Activated CD8-positive, alpha-beta memory T cell treated with anti-CD3 and anti-CD28 coated beads, Interleukin-2, amount 10 ng/mL, durations not matched to agents 7 days and 5 days (primary cell): ENCODE measurements at regions not wholly inside any gene's neighbourhood (a gene's known extent, or its start where the extent isn't known, plus 50 kb on each side); places are given as distances from the start of the nearest gene placed in this dataset.
"Not testable (repeated sequence)": the region's sequence is repeated elsewhere in the genome, so short reads cannot be mapped to it uniquely, and the experiment has no call there.

Source experiments
- ATAC-seq: fragments of 150-1000 bp; cut with Tn5 transposase; one replicate; pipeline ENCODE4 v1.10.0; 2021; ENCODE audit warnings: moderate library complexity
- CTCF ChIA-PET: fragments of 350-600 bp; sonication (Branson Sonifier 250); formaldehyde crosslinking; loops from one replicate; lab custom pipeline; 2021; ENCODE audit warnings: antibody characterized with exemption; lab: Charles Lee
- DNase-seq: peaks from one replicate; pipeline ENCODE4 v3.0.0-alpha.2; 2020
- H3K27ac Mint-ChIP-seq: one replicate; pipeline ENCODE4 v1.8.0; 2021; ENCODE audit warnings: mild to moderate bottlenecking, mixed read lengths
- H3K27me3 Mint-ChIP-seq: one replicate; pipeline ENCODE4 v1.8.0; 2021; ENCODE audit warnings: mixed read lengths
- H3K36me3 Mint-ChIP-seq: one replicate; pipeline ENCODE4 v1.8.0; 2021; ENCODE audit warnings: mild to moderate bottlenecking, mixed read lengths
- H3K4me1 Mint-ChIP-seq: one replicate; pipeline ENCODE4 v1.8.0; 2021; ENCODE audit warnings: mixed read lengths
- H3K4me3 Mint-ChIP-seq: one replicate; pipeline ENCODE4 v1.8.0; 2021; ENCODE audit warnings: mild to moderate bottlenecking, moderate library complexity, mixed read lengths
- H3K9me3 Mint-ChIP-seq: one replicate; pipeline ENCODE4 v1.8.0; 2022; ENCODE audit warnings: low read depth, mixed read lengths

- CTCF ChIA-PET, result interaction anchor here (1.0 kb wide), 1 partner anchor 23 kb away, joined by 3 read pairs; no protein-coding TSS in a partner anchor
- H3K36me3 Mint-ChIP-seq, result no peaks in the 10 kb centered on the region
- DNase-seq, result no peak
- ATAC-seq, result no peak
- H3K4me3 Mint-ChIP-seq, result no peak overlapping the region
- peaks cover 44% of the 10 kb centered on the region for H3K27me3 Mint-ChIP-seq
- H3K4me1 Mint-ChIP-seq, result no peaks in the 10 kb centered on the region
- no peaks in the 10 kb centered on the region for H3K9me3 Mint-ChIP-seq
- H3K27ac Mint-ChIP-seq, result no peak overlapping the region
These were observed 69.5 kb downstream of the TPRA1 start for GRCh38 chr3:127520993-127521392.

DNA sequence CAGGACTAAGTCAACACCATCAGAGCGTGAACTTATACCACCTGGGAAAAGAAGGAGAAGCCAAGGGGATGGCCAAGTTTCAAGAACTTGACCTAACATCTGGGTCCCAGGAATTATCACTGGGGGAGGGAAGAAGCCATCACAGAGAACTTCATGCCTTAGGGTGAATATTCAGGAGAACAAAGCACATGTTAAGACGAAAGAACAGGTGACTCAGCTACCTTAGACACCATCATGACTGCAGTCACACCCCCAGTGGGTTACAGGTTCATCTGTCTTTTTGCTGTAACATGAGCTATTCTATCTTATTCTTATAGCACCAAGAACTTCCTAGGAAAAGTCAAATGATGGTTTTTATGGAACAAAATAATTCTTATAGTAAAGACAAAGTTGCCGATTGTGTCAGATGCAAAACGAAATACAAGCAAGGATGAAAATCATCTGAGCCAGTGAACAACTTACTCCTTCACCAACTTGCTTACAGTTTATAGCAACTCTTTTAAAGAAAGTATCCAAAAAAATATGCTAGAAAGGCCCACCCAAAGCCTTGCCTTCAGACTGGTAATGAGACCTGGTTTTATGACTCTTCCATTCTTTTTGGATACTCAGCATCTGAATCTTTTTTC, 72.0 kb downstream of the TPRA1 start:
- ATAC-seq, result no peak
- Mint-ChIP-seq H3K9me3 (no peaks in the 10 kb centered on the region), H3K4me1 (no peaks in the 10 kb centered on the region), H3K36me3 (no peaks in the 10 kb centered on the region), H3K27ac (no peak overlapping the region), H3K4me3 (no peak overlapping the region), H3K27me3 (peaks cover 45% of the 10 kb centered on the region)
- CTCF ChIA-PET, result no interaction called here
- no peak for DNase-seq

DNA sequence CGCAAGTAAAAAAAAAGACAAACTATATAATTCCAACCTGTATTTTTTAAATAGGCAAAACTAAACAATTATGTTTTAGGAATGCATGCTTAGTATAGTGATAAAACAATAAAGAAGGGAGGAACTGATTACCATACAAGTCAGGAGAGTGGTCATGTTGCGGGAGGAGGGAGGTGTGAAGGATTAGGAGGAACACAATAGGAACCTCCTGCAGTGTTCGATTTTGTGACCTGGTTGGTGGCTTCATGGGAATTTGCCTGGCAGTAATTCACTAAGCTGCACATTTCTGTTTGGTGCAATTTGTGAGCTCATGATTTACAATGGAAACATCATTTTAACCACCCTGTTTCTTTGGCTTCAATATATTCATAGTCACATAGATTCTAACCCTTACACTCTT, 78.3 kb downstream of the TPRA1 start:
- H3K9me3 Mint-ChIP-seq, result no peaks in the 10 kb centered on the region
- peaks cover 54% of the 10 kb centered on the region for H3K27me3 Mint-ChIP-seq
- no peak overlapping the region for H3K27ac Mint-ChIP-seq
- H3K4me3 Mint-ChIP-seq, result no peak overlapping the region
- no peaks in the 10 kb centered on the region for H3K36me3 Mint-ChIP-seq
- CTCF ChIA-PET, result no interaction called here
- no peaks in the 10 kb centered on the region for H3K4me1 Mint-ChIP-seq
- DNase-seq (no peak), ATAC-seq (no peak)

DNA sequence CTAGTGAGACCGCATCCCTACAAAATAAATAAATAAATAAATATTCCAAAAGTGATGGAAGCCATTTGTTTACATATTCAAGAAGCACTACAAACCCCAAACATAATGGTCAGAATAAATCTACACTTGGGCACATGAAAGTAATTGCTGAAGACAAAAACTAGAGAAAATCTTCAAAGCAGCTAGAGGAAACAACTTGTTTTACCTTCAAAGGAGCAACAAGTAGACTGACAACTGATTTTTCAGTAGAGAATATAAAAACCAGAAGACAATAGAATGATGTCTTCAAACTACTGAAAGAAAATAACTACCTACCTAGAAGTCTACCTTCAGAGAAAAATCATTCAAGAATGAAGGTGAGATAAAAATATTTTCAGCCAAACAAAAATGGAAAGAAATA, 89.4 kb downstream of the TPRA1 start:
- Mint-ChIP-seq H3K4me1 (no peaks in the 10 kb centered on the region), H3K27ac (no peak overlapping the region), H3K4me3 (no peak overlapping the region), H3K9me3 (peaks cover 7% of the 10 kb centered on the region), H3K27me3 (peaks cover 44% of the 10 kb centered on the region), H3K36me3 (peaks cover 3% of the 10 kb centered on the region)
- CTCF ChIA-PET, result no interaction called here
- DNase-seq, result no peak
- no peak for ATAC-seq

DNA sequence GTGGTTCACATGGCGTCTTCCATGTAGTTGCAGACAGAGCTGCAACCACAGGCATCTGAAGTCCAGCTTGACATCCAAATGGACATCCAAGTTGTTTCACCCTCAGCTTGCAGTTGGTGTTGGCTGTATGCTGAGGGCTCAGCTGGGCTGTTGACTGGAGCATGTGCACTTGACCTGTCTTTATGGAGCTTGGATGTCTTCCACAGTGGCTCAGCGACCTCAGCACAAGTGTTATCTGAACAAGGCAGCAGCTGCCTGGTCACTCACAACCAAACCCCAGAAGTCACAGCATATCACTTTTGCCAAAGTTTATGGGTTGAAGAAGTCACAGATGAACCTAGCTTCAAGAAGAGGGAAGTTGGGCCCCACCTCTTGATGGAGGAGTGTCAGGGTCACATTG, 92.9 kb downstream of the TPRA1 start:
- peaks cover 51% of the 10 kb centered on the region for H3K27me3 Mint-ChIP-seq
- H3K27ac Mint-ChIP-seq, result no peak overlapping the region
- H3K4me3 Mint-ChIP-seq, result no peak overlapping the region
- no peaks in the 10 kb centered on the region for H3K4me1 Mint-ChIP-seq
- DNase-seq (no peak), ATAC-seq (no peak)
- H3K36me3 Mint-ChIP-seq, result peaks cover 3% of the 10 kb centered on the region
- CTCF ChIA-PET, result no interaction called here
- peaks cover 4% of the 10 kb centered on the region for H3K9me3 Mint-ChIP-seq

GRCh38 chr3:127497166-127497565, 93.4 kb downstream of the TPRA1 start:
- H3K27me3 Mint-ChIP-seq, result peaks cover 53% of the 10 kb centered on the region
- CTCF ChIA-PET, result no interaction called here

DNA sequence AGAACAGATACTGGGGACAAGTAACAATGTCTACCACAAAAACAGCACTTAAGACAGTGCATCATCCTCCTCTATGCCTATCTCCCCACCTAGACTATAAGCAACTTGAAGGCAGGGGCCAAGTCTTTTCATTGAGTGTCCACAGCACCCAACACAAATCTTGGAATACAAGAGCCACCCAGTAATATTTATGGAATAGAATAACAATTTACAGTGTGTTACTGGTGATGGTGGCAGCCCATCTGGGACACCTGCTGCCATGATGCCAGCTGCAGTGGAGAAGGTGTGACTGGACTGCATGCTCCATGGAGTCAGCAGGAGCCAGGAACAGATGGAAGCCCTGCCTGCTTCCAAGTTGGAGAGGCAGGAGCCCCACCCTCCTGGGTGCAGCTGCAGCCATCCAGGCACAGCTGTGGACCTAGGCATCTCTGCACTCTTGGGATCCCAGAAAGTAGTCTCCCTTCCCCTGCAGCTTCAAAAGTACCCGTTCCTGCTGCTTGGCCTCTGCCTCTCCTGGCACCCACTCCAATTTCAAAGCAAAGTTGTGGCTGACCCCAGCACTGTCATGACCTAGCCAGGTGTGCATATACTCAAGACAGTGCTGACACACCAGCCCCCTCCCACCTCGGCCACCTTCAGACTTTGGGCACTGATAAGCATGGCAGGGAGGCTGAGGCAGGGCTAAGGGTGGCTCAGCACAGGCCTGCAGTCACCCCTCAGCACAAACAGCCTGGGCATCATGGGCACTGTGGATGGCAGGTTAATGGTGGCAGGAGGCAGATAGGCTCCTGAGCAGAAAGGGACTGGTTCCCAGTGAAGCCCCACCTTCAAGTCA, 94.5 kb downstream of the TPRA1 start:
- Mint-ChIP-seq H3K36me3 (peaks cover 3% of the 10 kb centered on the region), H3K4me3 (no peak overlapping the region), H3K27me3 (peaks cover 53% of the 10 kb centered on the region), H3K9me3 (peaks cover 4% of the 10 kb centered on the region), H3K27ac (no peak overlapping the region), H3K4me1 (no peaks in the 10 kb centered on the region)
- ATAC-seq, result no peak
- no peak for DNase-seq
- CTCF ChIA-PET, result no interaction called here

More at GRCh38 chr3:127497166-127497565, 93.4 kb downstream of the TPRA1 start:
- Mint-ChIP-seq H3K4me1 (no peaks in the 10 kb centered on the region), H3K4me3 (no peak overlapping the region), H3K9me3 (peaks cover 4% of the 10 kb centered on the region), H3K36me3 (peaks cover 3% of the 10 kb centered on the region), H3K27ac (no peak overlapping the region)
- DNase-seq (no peak), ATAC-seq (no peak)

- H3K36me3 Mint-ChIP-seq, result no peaks in the 10 kb centered on the region
- peaks cover 50% of the 10 kb centered on the region for H3K27me3 Mint-ChIP-seq
- no peaks in the 10 kb centered on the region for H3K4me1 Mint-ChIP-seq
- CTCF ChIA-PET, result no interaction called here
- DNase-seq (no peak), ATAC-seq (no peak)
- H3K27ac Mint-ChIP-seq, result no peak overlapping the region
- H3K9me3 Mint-ChIP-seq, result no peaks in the 10 kb centered on the region
- no peak overlapping the region for H3K4me3 Mint-ChIP-seq
These were observed 96.4 kb downstream of the TPRA1 start for GRCh38 chr3:127493924-127494646.

DNA sequence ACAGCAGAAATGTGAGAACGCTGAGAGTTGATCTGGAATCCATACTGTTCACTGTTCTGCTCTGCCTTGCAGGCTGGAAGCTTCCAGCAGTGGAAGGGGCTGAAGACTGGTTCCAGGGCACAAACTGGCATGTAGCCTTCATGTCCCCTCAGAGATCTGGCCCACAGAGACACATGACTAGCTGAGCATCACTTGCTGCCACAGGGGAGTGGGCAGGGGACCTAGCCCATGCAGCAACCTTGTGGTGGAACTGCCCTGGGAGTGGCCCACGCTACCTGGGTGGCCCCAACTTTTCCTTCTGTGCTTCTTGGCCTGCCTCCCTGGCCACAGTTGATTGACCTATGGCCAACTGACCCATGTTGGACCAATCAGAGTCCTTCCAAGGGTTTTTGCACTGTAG, 98.1 kb downstream of the TPRA1 start:
- ATAC-seq (no peak), DNase-seq (no peak)
- no peaks in the 10 kb centered on the region for H3K4me1 Mint-ChIP-seq
- no peaks in the 10 kb centered on the region for H3K36me3 Mint-ChIP-seq
- no peaks in the 10 kb centered on the region for H3K9me3 Mint-ChIP-seq
- no peak overlapping the region for H3K27ac Mint-ChIP-seq
- CTCF ChIA-PET, result no interaction called here
- peaks cover 60% of the 10 kb centered on the region for H3K27me3 Mint-ChIP-seq
- no peak overlapping the region for H3K4me3 Mint-ChIP-seq

DNA sequence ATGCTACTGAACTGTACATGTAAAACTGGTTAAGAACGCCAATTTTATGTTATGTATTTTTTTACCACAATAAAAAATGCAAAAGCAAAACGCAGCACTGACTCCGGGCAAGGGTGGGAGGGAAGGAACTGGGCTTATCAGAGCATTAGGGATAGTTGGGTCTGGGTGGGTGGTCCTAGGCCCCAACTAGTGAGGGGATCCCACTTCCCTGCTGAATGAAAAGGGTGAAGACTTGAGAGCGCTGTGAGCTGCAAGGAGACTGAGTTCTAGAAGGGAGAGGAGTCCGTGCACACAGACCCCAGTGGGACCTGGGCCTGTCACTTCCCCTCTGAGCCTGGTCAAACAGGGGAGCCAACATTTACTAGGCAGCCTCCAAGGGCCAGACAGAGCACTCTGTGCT, 98.6 kb downstream of the TPRA1 start:
- ATAC-seq, result no peak
- H3K4me1 Mint-ChIP-seq, result no peaks in the 10 kb centered on the region
- H3K9me3 Mint-ChIP-seq, result no peaks in the 10 kb centered on the region
- H3K27ac Mint-ChIP-seq, result no peak overlapping the region
- H3K4me3 Mint-ChIP-seq, result no peak overlapping the region
- CTCF ChIA-PET, result no interaction called here
- no peak for DNase-seq
- peaks cover 60% of the 10 kb centered on the region for H3K27me3 Mint-ChIP-seq
- no peaks in the 10 kb centered on the region for H3K36me3 Mint-ChIP-seq

DNA sequence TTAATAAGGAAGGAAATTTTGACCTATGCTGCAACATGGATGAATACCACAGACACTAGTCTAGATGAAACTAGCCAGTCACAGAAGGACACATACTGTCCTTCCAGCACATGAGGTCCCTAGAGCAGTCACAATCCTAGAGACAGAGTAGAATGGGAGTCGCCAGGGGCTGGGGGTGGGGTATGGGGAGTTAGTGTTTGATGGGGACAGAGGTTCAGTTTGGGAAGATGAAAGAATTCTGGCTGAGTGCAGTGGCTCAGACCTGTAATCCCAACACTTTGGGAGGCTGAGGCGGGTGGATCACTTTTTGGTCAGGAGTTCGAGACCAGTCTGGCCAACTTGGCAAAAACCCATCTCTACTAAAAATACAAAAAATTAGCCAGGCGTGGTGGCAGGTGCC, 99.2 kb downstream of the TPRA1 start:
- Mint-ChIP-seq H3K4me1 (peaks cover under 1% of the 10 kb centered on the region), H3K9me3 (no peaks in the 10 kb centered on the region), H3K4me3 (no peak overlapping the region), H3K27me3 (peaks cover 61% of the 10 kb centered on the region), H3K36me3 (no peaks in the 10 kb centered on the region), H3K27ac (no peak overlapping the region)
- DNase-seq (no peak), ATAC-seq (no peak)
- CTCF ChIA-PET, result no interaction called here

GRCh38 chr3:127491024-127491305, 99.6 kb downstream of the TPRA1 start:
- DNase-seq, H3K36me3 Mint-ChIP-seq, ATAC-seq, H3K27ac Mint-ChIP-seq, CTCF ChIA-PET, H3K4me3 Mint-ChIP-seq, H3K4me1 Mint-ChIP-seq, H3K9me3 Mint-ChIP-seq: not testable (repeated sequence)
- peaks cover 64% of the 10 kb centered on the region for H3K27me3 Mint-ChIP-seq

DNA sequence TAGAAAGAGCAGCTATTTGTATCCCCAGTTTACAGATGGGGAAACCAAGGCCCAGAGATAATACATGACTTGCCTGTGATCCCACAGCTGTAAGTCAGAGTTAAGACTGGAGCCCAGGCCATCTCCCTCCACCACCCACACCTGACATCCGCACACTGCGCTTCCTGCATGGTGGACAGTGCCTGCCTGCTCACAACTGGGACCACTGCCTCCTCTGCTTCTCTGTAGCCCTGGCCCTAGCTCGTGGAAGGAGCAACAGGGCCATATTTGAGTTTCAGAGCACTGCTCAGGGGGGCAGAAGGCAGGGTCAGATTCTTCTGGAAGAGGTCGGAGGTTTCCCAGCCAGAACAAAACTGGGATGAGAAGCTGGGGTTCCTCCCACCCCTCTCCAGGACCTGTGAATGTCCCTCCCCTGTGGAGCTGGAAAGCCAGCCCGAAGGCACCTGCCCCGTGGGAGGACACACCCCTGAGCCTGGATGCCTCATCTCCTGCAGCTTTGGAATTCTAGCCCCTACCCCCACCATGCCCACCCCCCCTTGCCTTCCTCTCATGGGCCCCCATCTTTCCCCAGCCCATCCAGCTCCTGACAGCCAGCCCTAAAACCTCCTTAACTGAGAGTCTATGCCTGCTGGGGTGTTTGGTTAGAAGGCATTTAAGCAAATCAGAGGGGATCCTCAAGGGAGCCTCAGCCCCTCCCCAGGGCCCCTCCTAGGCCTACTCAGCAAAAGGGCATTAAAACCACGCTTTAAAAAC, 100.1 kb downstream of the TPRA1 start:
- ATAC-seq (no peak), DNase-seq (no peak)
- no peaks in the 10 kb centered on the region for H3K9me3 Mint-ChIP-seq
- peaks cover 10% of the 10 kb centered on the region for H3K4me1 Mint-ChIP-seq
- H3K36me3 Mint-ChIP-seq, result no peaks in the 10 kb centered on the region
- H3K27ac Mint-ChIP-seq, result no peak overlapping the region
- CTCF ChIA-PET, result no interaction called here
- H3K27me3 Mint-ChIP-seq, result peaks cover 66% of the 10 kb centered on the region
- H3K4me3 Mint-ChIP-seq, result no peak overlapping the region
